Activated CD4-positive, alpha-beta T cell treated with anti-CD3 and anti-CD28 coated beads, Interleukin-2, amount 10 ng/mL, durations not matched to agents 7 days and 5 days (primary cell): ENCODE measurements at regions not wholly inside any gene's neighbourhood (a gene's known extent, or its start where the extent isn't known, plus 50 kb on each side); places are given as distances from the start of the nearest gene placed in this dataset.

Experiments used
- CTCF ChIA-PET: fragments of 350-600 bp; sonication (Branson Sonifier 250); formaldehyde crosslinking; loops from one replicate; lab custom pipeline; 2021; ENCODE audit warnings: antibody characterized with exemption; lab: Charles Lee
- POLR2A ChIA-PET: fragments of 350-600 bp; sonication (Branson Sonifier 250); formaldehyde crosslinking; loops from one replicate; lab custom pipeline; 2021; ENCODE audit warnings: antibody characterized with exemption; lab: Charles Lee
- DNase-seq: peaks from one replicate; pipeline ENCODE4 v3.0.0-alpha.2; 2020
- H3K27ac Mint-ChIP-seq: one replicate; pipeline ENCODE4 v1.8.0; 2021; ENCODE audit warnings: mild to moderate bottlenecking, moderate library complexity, mixed read lengths
- H3K27me3 Mint-ChIP-seq: one replicate; pipeline ENCODE4 v1.8.0; 2021; ENCODE audit warnings: mixed read lengths
- H3K36me3 Mint-ChIP-seq: one replicate; pipeline ENCODE4 v1.8.0; 2021; ENCODE audit warnings: low read depth, mixed read lengths
- H3K4me1 Mint-ChIP-seq: one replicate; pipeline ENCODE4 v1.8.0; 2021; ENCODE audit warnings: mixed read lengths
- H3K4me3 Mint-ChIP-seq: one replicate; pipeline ENCODE4 v1.8.0; 2021; ENCODE audit warnings: mild to moderate bottlenecking, moderate library complexity, mixed read lengths
- H3K9me3 Mint-ChIP-seq: one replicate; pipeline ENCODE4 v1.8.0; 2021; ENCODE audit warnings: mixed read lengths

DNA sequence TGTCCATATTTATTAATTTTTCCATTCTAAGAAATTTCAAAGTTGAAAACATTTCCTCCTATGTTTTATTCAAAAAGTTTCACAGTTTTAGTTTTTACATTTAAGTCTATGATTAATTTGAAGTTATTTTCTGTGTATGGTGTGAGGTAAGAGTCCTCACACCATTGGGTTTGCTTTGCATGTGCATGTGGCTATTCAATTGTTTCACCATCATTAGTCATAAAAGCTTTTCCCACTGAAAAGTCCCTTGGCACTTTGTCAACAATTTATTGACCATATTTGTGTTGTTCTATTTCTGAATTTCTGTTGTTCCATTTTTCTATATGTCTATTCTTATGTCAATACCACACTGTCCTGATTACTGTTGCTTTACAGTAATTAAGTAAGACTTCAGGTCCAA is 186.5 kb downstream of the KIF18A start:
- Mint-ChIP-seq H3K9me3 (no peaks in the 10 kb centered on the region), H3K27ac (no peak overlapping the region), H3K36me3 (no peaks in the 10 kb centered on the region), H3K27me3 (peaks cover 2% of the 10 kb centered on the region), H3K4me3 (no peak overlapping the region), H3K4me1 (no peaks in the 10 kb centered on the region)
- no peak for DNase-seq
- POLR2A ChIA-PET: no interaction called here
- CTCF ChIA-PET: no interaction called here

DNA sequence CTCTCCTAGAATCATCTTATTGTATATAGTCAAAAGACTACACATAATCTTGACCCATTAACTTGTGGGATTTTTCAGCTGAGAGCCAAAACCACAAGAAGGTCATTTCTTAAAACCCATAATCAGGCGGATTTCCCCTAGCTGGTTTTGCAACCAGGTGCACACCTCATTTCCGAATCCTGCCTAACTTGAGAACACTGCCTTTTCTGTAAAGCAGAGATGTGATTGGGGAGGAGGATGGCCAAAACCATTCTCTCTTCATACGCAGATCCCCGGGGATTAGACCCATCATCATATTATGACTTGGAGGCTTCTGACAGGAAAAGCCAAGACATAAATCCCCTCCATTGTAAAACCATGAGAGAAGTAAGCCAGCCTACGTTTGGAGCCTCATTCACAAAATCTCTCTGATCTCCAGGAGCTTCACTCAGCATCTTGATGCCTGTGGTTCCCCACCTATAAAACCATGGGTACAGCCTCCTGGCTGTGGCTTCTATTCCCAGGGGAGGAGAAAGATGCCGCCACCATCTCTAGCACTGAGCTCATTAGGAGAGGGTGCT is 191.3 kb downstream of the KIF18A start:
- CTCF ChIA-PET: no interaction called here
- no peak for DNase-seq
- POLR2A ChIA-PET: no interaction called here
- Mint-ChIP-seq H3K4me3 (no peak overlapping the region), H3K9me3 (no peaks in the 10 kb centered on the region), H3K36me3 (no peaks in the 10 kb centered on the region), H3K27ac (no peak overlapping the region), H3K27me3 (peaks cover 2% of the 10 kb centered on the region), H3K4me1 (no peaks in the 10 kb centered on the region)

DNA sequence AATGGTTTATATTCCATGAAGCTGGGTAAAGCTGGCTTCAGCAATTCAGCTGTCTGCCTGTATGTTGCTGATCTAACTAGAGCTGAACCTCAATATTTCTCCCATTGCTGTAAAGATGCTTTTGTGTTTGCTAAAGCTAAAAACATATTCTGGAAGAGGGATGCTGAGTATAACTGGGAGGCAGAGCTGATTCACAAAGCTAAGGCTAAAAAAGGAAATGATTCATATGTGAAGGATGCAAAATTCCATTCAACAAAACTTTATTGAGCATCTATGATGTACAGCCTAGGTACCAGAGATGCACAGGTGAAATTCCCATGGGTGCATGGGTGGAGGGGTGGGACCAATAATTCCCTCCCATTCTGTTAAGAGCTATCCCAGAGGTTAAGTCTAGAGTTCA is 193.9 kb downstream of the KIF18A start:
- Mint-ChIP-seq H3K36me3 (no peaks in the 10 kb centered on the region), H3K9me3 (no peaks in the 10 kb centered on the region), H3K4me3 (no peak overlapping the region), H3K27me3 (peaks cover 2% of the 10 kb centered on the region), H3K27ac (no peak overlapping the region), H3K4me1 (no peaks in the 10 kb centered on the region)
- DNase-seq: no peak
- ChIA-PET CTCF (no interaction called here), POLR2A (interaction anchor here (0.6 kb wide), 1 partner anchor 11 kb away, joined by 3 read pairs; no protein-coding TSS in a partner anchor)

DNA sequence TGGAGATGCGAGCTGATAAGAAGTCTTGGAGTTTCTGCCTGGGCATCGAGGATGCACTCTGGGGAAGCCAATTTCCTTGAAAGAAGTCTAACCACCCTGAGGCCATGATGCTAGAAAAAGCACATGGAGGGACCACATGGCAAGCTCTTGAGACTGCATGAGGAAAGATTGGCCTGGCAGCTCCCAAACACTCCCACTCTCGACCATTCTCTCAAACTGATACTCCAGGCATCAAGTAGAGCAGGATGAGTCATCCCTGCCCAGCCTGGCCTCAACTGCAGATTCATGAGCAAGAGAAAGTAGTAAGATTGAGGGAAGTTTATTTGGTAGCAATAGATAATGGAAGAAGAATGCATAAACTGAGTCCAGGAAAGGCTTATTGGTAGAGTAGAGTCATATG is 194.3 kb downstream of the KIF18A start:
- Mint-ChIP-seq H3K9me3 (no peaks in the 10 kb centered on the region), H3K4me3 (no peak overlapping the region), H3K36me3 (no peaks in the 10 kb centered on the region), H3K27ac (no peak overlapping the region), H3K4me1 (no peaks in the 10 kb centered on the region), H3K27me3 (peaks cover 2% of the 10 kb centered on the region)
- CTCF ChIA-PET: no interaction called here
- POLR2A ChIA-PET: interaction anchor here (0.6 kb wide), 1 partner anchor 11 kb away, joined by 3 read pairs; no protein-coding TSS in a partner anchor
- DNase-seq: no peak

DNA sequence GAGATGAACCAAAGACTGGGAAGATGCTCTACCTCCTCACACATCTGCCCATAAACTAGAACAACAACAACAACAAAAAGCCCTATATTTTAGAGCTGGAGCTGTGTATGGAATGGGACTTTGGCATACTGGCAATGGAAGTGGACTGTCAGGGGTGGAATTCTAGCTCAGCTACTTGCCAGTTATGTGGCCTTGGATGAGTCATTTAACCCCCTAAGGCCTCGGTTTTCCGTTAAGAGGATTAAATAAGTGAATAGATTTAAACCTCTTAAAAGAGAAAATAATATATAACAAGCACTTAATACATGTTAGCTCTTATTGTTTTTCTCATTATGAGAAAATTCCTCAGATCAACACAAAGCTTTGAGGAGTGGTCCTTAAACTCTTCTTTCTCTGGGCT is 195.0 kb downstream of the KIF18A start:
- no peak overlapping the region for H3K27ac Mint-ChIP-seq
- no peaks in the 10 kb centered on the region for H3K4me1 Mint-ChIP-seq
- ChIA-PET POLR2A (no interaction called here), CTCF (no interaction called here)
- no peak for DNase-seq
- no peaks in the 10 kb centered on the region for H3K36me3 Mint-ChIP-seq
- H3K4me3 Mint-ChIP-seq: no peak overlapping the region
- peaks cover 2% of the 10 kb centered on the region for H3K27me3 Mint-ChIP-seq
- H3K9me3 Mint-ChIP-seq: no peaks in the 10 kb centered on the region

DNA sequence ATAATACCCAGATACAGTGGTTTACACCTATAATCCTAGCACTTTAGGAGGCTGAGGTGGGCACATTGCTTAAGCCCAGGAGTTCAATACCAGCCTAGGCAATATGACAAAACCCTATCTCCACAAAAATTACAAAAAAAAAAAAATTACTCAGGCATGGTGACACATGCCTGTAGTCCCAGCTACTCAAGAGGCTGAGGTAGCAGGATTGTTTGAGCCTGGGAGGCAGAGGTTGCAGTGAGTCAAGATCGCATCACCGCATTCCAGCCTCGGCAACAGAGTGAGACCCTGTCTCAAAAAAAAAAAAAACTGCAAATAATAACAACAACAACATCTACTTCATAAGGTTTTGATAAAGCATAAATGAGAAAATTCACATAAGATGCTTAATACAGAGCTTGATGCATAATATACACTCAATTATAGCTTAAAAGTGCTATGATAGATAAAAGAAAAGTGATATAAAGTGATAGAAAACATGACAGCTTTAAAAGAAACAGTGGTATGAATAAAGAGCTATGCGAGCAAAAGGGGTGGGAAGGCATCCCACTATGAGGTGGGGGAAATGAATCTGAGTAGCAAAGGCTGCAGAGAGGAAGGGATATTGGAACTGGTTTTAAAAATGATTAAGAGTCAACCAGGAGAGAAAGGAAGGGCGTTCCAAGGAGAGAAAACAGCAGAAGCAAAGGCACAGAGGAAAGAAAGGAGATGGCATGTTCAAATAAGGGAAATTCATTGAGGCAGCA is 197.6 kb downstream of the KIF18A start:
- Mint-ChIP-seq H3K4me1 (no peaks in the 10 kb centered on the region), H3K4me3 (no peak overlapping the region), H3K36me3 (no peaks in the 10 kb centered on the region), H3K9me3 (no peaks in the 10 kb centered on the region), H3K27ac (no peak overlapping the region), H3K27me3 (no peaks in the 10 kb centered on the region)
- ChIA-PET CTCF (interaction anchor here (0.6 kb wide), 1 partner anchor 78 kb away, joined by 3 read pairs; no protein-coding TSS in a partner anchor), POLR2A (no interaction called here)
- no peak for DNase-seq

DNA sequence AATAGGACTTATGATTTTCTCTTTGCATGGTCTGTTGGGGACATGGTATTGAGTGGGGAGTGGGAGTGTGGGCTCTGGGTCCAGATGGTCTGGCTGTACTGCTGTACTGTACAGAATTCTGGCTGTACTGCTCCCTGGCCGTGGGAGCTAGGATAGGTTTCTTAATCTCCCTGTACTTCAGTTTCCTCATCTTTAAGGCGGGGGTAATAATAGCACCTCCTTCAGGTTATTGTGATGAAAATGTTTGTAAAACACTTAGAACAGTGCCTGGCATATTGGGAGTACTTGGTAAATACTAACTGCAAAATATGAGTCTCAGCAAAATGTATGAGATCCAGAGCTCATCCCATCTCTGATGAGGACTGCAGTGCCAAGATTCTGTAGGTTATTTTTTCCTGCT is 198.6 kb downstream of the KIF18A start:
- no peak overlapping the region for H3K27ac Mint-ChIP-seq
- ChIA-PET CTCF (interaction anchor here (0.6 kb wide), 1 partner anchor 15 kb away, joined by 3 read pairs; no protein-coding TSS in a partner anchor), POLR2A (no interaction called here)
- H3K27me3 Mint-ChIP-seq: no peaks in the 10 kb centered on the region
- H3K4me1 Mint-ChIP-seq: no peaks in the 10 kb centered on the region
- DNase-seq: no peak
- H3K9me3 Mint-ChIP-seq: no peaks in the 10 kb centered on the region
- H3K36me3 Mint-ChIP-seq: no peaks in the 10 kb centered on the region
- H3K4me3 Mint-ChIP-seq: no peak overlapping the region

DNA sequence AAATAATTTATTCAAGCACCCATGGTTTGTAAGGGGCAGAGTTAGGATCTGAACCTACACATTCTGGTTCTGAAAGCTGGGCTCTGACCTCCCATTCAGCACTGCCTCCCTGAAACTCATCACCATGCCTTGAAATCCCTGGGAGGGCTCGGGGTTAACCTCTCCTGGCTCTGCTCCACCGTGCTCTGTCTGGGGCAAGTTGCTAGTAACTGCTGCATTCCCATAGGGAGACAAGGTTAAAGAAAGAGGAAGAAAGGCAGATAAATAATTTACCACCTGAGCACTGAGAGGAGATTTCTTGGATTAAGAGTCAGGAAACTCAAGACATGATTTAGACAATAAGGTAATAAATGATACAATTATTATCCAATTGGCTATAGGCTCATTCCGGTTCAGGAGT is 199.3 kb downstream of the KIF18A start:
- no peaks in the 10 kb centered on the region for H3K4me1 Mint-ChIP-seq
- DNase-seq: no peak
- POLR2A ChIA-PET: no interaction called here

DNA sequence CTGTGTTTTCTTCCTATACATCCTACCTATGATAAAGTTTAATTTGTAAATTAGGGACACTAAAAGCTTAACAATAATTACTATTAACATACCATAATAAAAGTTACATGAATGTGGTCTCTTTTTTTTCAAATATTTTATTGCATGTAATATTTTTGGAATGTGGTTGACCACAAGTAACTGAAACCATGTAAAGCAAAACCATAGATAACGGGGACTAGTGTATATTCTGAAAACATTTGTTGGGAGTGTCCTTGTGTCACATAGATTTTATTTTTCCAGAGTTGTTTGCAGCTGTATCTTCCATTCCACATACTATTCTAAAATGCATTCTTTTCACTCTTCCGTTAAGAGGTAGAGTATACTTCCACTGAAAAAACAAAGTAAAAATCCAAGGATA is 200.4 kb downstream of the KIF18A start:
- no peaks in the 10 kb centered on the region for H3K9me3 Mint-ChIP-seq
- DNase-seq: no peak
- no peak overlapping the region for H3K4me3 Mint-ChIP-seq
- no peaks in the 10 kb centered on the region for H3K27me3 Mint-ChIP-seq
- no peak overlapping the region for H3K27ac Mint-ChIP-seq
- H3K36me3 Mint-ChIP-seq: no peaks in the 10 kb centered on the region
- ChIA-PET CTCF (interaction anchor here (0.7 kb wide), 1 partner anchor 26 kb away, joined by 3 read pairs; no protein-coding TSS in a partner anchor), POLR2A (no interaction called here)
- no peaks in the 10 kb centered on the region for H3K4me1 Mint-ChIP-seq

More for the DNA sequence above, 199.3 kb downstream of the KIF18A start:
- Mint-ChIP-seq H3K9me3 (no peaks in the 10 kb centered on the region), H3K36me3 (no peaks in the 10 kb centered on the region), H3K4me3 (no peak overlapping the region), H3K27ac (no peak overlapping the region), H3K27me3 (no peaks in the 10 kb centered on the region)
- CTCF ChIA-PET: no interaction called here

DNA sequence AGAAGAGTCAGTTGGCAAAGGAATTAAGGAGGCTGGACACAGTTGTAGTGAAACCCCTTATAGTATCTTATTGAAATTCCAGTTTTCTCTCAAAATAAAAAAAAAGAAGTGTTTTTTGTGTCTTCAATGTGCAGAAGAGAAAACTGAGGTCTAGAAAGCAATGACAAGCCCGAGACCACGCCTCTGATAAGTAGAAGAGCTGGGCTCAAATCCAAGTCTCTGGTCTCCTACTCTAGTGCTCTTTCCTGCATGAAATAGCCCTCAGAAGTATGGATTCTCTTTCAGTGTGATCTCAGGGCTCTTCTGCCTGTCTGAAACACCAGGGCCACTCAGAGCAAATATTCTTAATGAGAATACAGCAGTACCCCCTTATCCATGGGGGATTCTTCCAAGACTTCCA is 200.9 kb downstream of the KIF18A start:
- Mint-ChIP-seq H3K4me3 (no peak overlapping the region), H3K27me3 (no peaks in the 10 kb centered on the region), H3K27ac (no peak overlapping the region), H3K4me1 (no peaks in the 10 kb centered on the region), H3K36me3 (no peaks in the 10 kb centered on the region), H3K9me3 (no peaks in the 10 kb centered on the region)
- POLR2A ChIA-PET: no interaction called here
- CTCF ChIA-PET: interaction anchor here (0.7 kb wide), 1 partner anchor 26 kb away, joined by 3 read pairs; no protein-coding TSS in a partner anchor
- DNase-seq: no peak

DNA sequence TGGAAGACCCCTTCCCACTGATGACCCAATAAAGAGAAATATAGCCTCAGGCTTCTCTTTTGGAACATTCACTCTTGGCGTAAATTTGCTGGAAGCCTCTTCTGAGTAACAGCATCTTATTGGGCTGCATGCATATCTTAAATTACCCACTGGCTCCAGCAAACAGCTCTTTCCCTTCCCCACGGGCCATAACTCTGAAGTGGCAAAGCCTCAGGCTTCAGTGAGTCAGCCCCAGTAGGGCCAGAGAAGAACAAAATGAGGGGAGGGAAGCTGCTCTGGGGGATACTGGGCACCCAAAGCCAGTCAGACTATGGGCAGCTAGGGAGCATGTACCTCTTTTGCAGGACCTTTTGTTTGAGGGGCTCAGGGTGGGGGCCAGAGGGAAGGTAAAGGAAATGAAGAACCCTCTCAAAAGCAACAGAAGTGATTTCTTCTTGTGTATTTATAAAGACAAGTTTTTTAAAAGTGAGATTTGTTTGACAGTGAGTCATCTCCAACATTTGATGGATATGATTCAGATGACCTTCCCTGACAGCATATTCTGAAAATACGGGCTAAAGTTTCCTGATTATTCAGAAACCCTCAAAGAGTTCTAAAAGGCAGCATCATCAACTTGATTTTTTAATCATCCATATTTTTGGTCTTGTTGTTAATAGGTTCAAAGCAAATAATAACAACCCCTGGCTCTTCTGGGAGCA is 203.4 kb downstream of the KIF18A start:
- Mint-ChIP-seq H3K27me3 (no peaks in the 10 kb centered on the region), H3K9me3 (no peaks in the 10 kb centered on the region), H3K4me1 (no peaks in the 10 kb centered on the region), H3K4me3 (no peak overlapping the region), H3K36me3 (no peaks in the 10 kb centered on the region), H3K27ac (no peak overlapping the region)
- ChIA-PET POLR2A (no interaction called here), CTCF (no interaction called here)
- no peak for DNase-seq

DNA sequence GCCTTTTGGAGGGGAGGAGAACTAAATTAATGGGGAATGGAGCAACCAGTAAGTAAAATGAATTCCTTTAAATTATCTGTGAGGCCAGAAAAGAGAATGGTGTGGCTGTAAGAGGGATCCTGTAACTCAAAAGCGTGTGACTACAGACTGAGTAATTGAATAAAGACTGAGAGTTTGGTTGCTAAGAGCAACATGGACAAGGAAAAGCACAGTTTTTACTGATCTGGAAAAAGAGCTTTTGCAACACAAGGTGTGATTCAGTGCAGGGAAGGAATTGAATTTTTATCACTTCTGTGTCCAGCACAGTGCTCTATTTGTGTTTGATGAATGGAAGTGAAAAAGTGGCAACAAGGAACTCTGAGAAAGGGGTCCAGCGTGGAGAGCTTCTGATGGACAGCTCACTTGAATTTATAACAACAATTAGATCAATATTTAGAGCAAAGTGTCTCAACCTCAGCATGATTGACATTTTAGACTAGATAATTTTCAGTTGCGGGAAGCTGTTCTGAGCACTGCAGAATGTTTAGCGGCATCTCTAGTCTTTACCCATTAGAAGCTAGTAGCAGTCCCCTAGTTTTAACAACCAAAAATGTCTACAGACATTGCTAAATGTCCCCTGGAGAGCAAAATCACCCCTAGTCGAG is 202.8 kb upstream of the BDNF start:
- Mint-ChIP-seq H3K4me3 (no peak overlapping the region), H3K27me3 (no peaks in the 10 kb centered on the region), H3K9me3 (no peaks in the 10 kb centered on the region), H3K36me3 (no peaks in the 10 kb centered on the region), H3K4me1 (no peaks in the 10 kb centered on the region), H3K27ac (no peak overlapping the region)
- ChIA-PET POLR2A (no interaction called here), CTCF (no interaction called here)
- DNase-seq: no peak

DNA sequence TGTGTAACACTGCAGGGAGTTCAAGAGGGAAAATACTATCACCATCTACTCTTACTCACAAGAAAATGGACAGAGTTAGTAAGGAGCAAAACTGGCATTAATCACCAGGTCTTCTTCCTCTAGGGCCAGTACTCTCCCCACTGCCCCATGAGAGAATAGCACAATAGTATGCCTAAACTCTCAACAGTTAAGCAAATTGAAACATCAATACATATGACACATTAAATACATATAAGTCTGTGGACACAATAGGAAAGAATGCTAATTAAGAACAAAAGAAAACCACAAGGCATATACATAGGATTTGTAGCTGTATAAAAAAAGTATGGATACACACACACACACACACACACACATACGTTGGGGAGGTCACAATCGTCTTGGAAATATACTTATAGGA is 197.9 kb upstream of the BDNF start:
- Mint-ChIP-seq H3K9me3 (no peaks in the 10 kb centered on the region), H3K27ac (no peak overlapping the region), H3K36me3 (no peaks in the 10 kb centered on the region), H3K4me3 (no peak overlapping the region), H3K4me1 (no peaks in the 10 kb centered on the region), H3K27me3 (no peaks in the 10 kb centered on the region)
- ChIA-PET POLR2A (no interaction called here), CTCF (no interaction called here)
- no peak for DNase-seq
